Astrocyte (in vitro differentiated cells and primary cell): ENCODE measurements at regions not wholly inside any gene's neighbourhood (a gene's known extent, or its start where the extent isn't known, plus 50 kb on each side); places are given as distances from the start of the nearest gene placed in this dataset.

Experiments
- DNase-seq: peaks from one replicate; pipeline ENCODE4 v3.0.0-alpha.2; 2010; ENCODE audit warnings: low read depth
- FAIRE-seq: peaks from 2 replicates; lab custom pipeline; 2011; peaks lifted over from hg19 to GRCh38; lab: Jason Lieb, UNC
- H2AFZ ChIP-seq: 2 replicates; pipeline ENCODE4 v1.6.0; 2012; ENCODE audit warnings: low read depth, low read length, inconsistent platforms
- H3K27ac ChIP-seq: 2 replicates; pipeline ENCODE4 v1.5.1; 2011; ENCODE audit warnings: low read depth, low read length, inconsistent platforms
- H3K27me3 ChIP-seq: 2 replicates; pipeline ENCODE4 v1.6.0; 2011; ENCODE audit warnings: low read length, inconsistent platforms; ENCODE audit not compliant: insufficient read depth
- H3K36me3 ChIP-seq: 2 replicates; pipeline ENCODE4 v1.5.1; 2011; ENCODE audit warnings: low read length, inconsistent platforms; ENCODE audit not compliant: insufficient read depth
- H3K4me1 ChIP-seq: 2 replicates; pipeline ENCODE4 v1.5.1; 2011; ENCODE audit warnings: low read length, inconsistent platforms; ENCODE audit not compliant: insufficient read depth
- H3K4me2 ChIP-seq: 2 replicates; pipeline ENCODE4 v1.6.0; 2012; ENCODE audit warnings: low read length, inconsistent platforms
- H3K4me3 ChIP-seq: 2 replicates; pipeline ENCODE4 v1.5.1; 2011; ENCODE audit warnings: low read depth, mild to moderate bottlenecking, low read length, inconsistent platforms; ENCODE audit not compliant: insufficient read depth
- H3K79me2 ChIP-seq: 2 replicates; pipeline ENCODE4 v1.6.0; 2012; ENCODE audit warnings: mild to moderate bottlenecking, low read length, inconsistent platforms; ENCODE audit not compliant: insufficient read depth
- H3K9ac ChIP-seq: 2 replicates; pipeline ENCODE4 v1.6.0; 2012; ENCODE audit warnings: mild to moderate bottlenecking, low read length, inconsistent platforms
- H3K9me3 ChIP-seq: 2 replicates; pipeline ENCODE4 v1.5.1; 2012; ENCODE audit warnings: low read depth, mild to moderate bottlenecking, low read length, inconsistent platforms; ENCODE audit not compliant: insufficient read depth
- H4K20me1 ChIP-seq: 2 replicates; pipeline ENCODE4 v1.6.0; 2012; ENCODE audit warnings: low read length, inconsistent platforms; ENCODE audit not compliant: insufficient read depth
- H3K27ac Mint-ChIP-seq: one replicate; pipeline ENCODE4 v1.8.0; 2021; ENCODE audit warnings: mild to moderate bottlenecking, mixed read lengths; ENCODE audit not compliant: unreplicated experiment
- H3K27me3 Mint-ChIP-seq: one replicate; pipeline ENCODE4 v1.8.0; 2021; ENCODE audit warnings: low read depth, mixed read lengths; ENCODE audit not compliant: unreplicated experiment
- H3K36me3 Mint-ChIP-seq: one replicate; pipeline ENCODE4 v1.8.0; 2021; ENCODE audit warnings: low read depth, mixed read lengths; ENCODE audit not compliant: unreplicated experiment
- H3K4me1 Mint-ChIP-seq: one replicate; pipeline ENCODE4 v1.8.0; 2021; ENCODE audit warnings: low read depth, mixed read lengths; ENCODE audit not compliant: unreplicated experiment
- H3K4me3 Mint-ChIP-seq: one replicate; pipeline ENCODE4 v1.8.0; 2021; ENCODE audit warnings: mild to moderate bottlenecking, moderate library complexity, mixed read lengths; ENCODE audit not compliant: unreplicated experiment
- H3K9me3 Mint-ChIP-seq: one replicate; pipeline ENCODE4 v1.8.0; 2021; ENCODE audit warnings: mild to moderate bottlenecking, mixed read lengths; ENCODE audit not compliant: unreplicated experiment
- CTCF ChIP-seq: IDR thresholded peaks from 2 replicates; pipeline ENCODE4 v1.5.1; 2011; ENCODE audit warnings: low read depth, mild to moderate bottlenecking, inconsistent platforms, low read length, moderate library complexity; ENCODE audit not compliant: insufficient read depth
- EZH2 ChIP-seq: IDR thresholded peaks from 2 replicates; pipeline ENCODE4 v1.6.1; 2012; ENCODE audit warnings: mild to moderate bottlenecking, low read length, inconsistent platforms; ENCODE audit not compliant: insufficient read depth

- Mint-ChIP-seq H3K9me3 (no peaks in the 10 kb centered on the region), H3K36me3 (no peaks in the 10 kb centered on the region), H3K4me3 (no peak overlapping the region), H3K27me3 (peaks cover 64% of the 10 kb centered on the region), H3K4me1 (peaks cover 3% of the 10 kb centered on the region), H3K27ac (no peak overlapping the region)
- Histone ChIP-seq H3K4me1 (no peaks in the 10 kb centered on the region), H3K27me3 (peaks cover 6% of the 10 kb centered on the region), H3K27ac (no peak overlapping the region), H3K79me2 (no peaks in the 10 kb centered on the region), H3K4me3 (no peak overlapping the region), H3K9ac (no peak overlapping the region), H3K36me3 (no peaks in the 10 kb centered on the region), H4K20me1 (no peaks in the 10 kb centered on the region), H3K4me2 (no peak overlapping the region), H3K9me3 (no peaks in the 10 kb centered on the region), H2AFZ (no peak overlapping the region)
- no peak for TF ChIP-seq EZH2
- TF ChIP-seq CTCF, result no peak
- no peak for FAIRE-seq
- DNase-seq, result no peak
Measured at GRCh38 chr12:113645183-113645582, 173.5 kb upstream of the LHX5 start.

GRCh38 chr12:113643177-113643974 is 171.7 kb upstream of the LHX5 start:
- Histone ChIP-seq H3K27ac (no peak overlapping the region), H3K9me3 (no peaks in the 10 kb centered on the region), H3K4me2 (no peak overlapping the region), H4K20me1 (no peaks in the 10 kb centered on the region), H3K4me1 (no peaks in the 10 kb centered on the region), H3K36me3 (no peaks in the 10 kb centered on the region), H3K4me3 (no peak overlapping the region), H3K79me2 (no peaks in the 10 kb centered on the region), H2AFZ (no peak overlapping the region), H3K27me3 (peaks cover 6% of the 10 kb centered on the region), H3K9ac (no peak overlapping the region)
- no peaks in the 10 kb centered on the region for H3K36me3 Mint-ChIP-seq
- DNase-seq, result no peak
- peaks cover 71% of the 10 kb centered on the region for H3K27me3 Mint-ChIP-seq
- H3K27ac Mint-ChIP-seq, result no peak overlapping the region
- no peaks in the 10 kb centered on the region for H3K4me1 Mint-ChIP-seq
- TF ChIP-seq EZH2, result no peak
- no peak for TF ChIP-seq CTCF
- no peak for FAIRE-seq
- H3K9me3 Mint-ChIP-seq, result no peaks in the 10 kb centered on the region
- no peak overlapping the region for H3K4me3 Mint-ChIP-seq

- Histone ChIP-seq H3K4me1 (no peaks in the 10 kb centered on the region), H2AFZ (no peak overlapping the region), H3K9ac (no peak overlapping the region), H4K20me1 (no peaks in the 10 kb centered on the region), H3K4me2 (no peak overlapping the region), H3K27ac (no peak overlapping the region), H3K27me3 (peaks cover 6% of the 10 kb centered on the region), H3K4me3 (no peak overlapping the region), H3K36me3 (no peaks in the 10 kb centered on the region), H3K79me2 (no peaks in the 10 kb centered on the region), H3K9me3 (no peaks in the 10 kb centered on the region)
- no peaks in the 10 kb centered on the region for H3K4me1 Mint-ChIP-seq
- H3K27ac Mint-ChIP-seq, result no peak overlapping the region
- peaks cover 72% of the 10 kb centered on the region for H3K27me3 Mint-ChIP-seq
- no peak for FAIRE-seq
- no peaks in the 10 kb centered on the region for H3K9me3 Mint-ChIP-seq
- no peaks in the 10 kb centered on the region for H3K36me3 Mint-ChIP-seq
- no peak for TF ChIP-seq EZH2
- no peak for TF ChIP-seq CTCF
- H3K4me3 Mint-ChIP-seq, result no peak overlapping the region
- no peak for DNase-seq
Measured at GRCh38 chr12:113642672-113643071, 171.0 kb upstream of the LHX5 start.
